Glutamatergic neuron (in vitro differentiated cells): ENCODE measurements at regions not wholly inside any gene's neighbourhood (a gene's known extent, or its start where the extent isn't known, plus 50 kb on each side); places are given as distances from the start of the nearest gene placed in this dataset.

Source experiments
- DNase-seq: peaks from one replicate; pipeline ENCODE4 v3.0.0; 2022
- H3K27ac Mint-ChIP-seq: one replicate; pipeline ENCODE4 v1.8.0; 2020; ENCODE audit warnings: mild to moderate bottlenecking, mixed read lengths, inconsistent platforms; ENCODE audit not compliant: unreplicated experiment
- H3K27me3 Mint-ChIP-seq: one replicate; pipeline ENCODE4 v1.8.0; 2020; ENCODE audit warnings: mild to moderate bottlenecking, moderate library complexity, mixed read lengths, inconsistent platforms; ENCODE audit not compliant: unreplicated experiment
- H3K36me3 Mint-ChIP-seq: one replicate; pipeline ENCODE4 v1.8.0; 2020; ENCODE audit warnings: mild to moderate bottlenecking, mixed read lengths, inconsistent platforms; ENCODE audit not compliant: unreplicated experiment
- H3K4me1 Mint-ChIP-seq: one replicate; pipeline ENCODE4 v1.8.0; 2020; ENCODE audit warnings: mild to moderate bottlenecking, low read depth, mixed read lengths, inconsistent platforms; ENCODE audit not compliant: unreplicated experiment
- H3K4me3 Mint-ChIP-seq: one replicate; pipeline ENCODE4 v1.8.0; 2020; ENCODE audit warnings: mild to moderate bottlenecking, mixed read lengths, inconsistent platforms; ENCODE audit not compliant: unreplicated experiment
- H3K9me3 Mint-ChIP-seq: one replicate; pipeline ENCODE4 v1.8.0; 2020; ENCODE audit warnings: mild to moderate bottlenecking, moderate library complexity, mixed read lengths, inconsistent platforms; ENCODE audit not compliant: unreplicated experiment
- CTCF ChIP-seq: fragments of 200-600 bp; sonication (generic); IDR thresholded peaks from one replicate; pipeline ENCODE4 v1.5.0; 2021; ENCODE audit not compliant: partially characterized antibody, unreplicated experiment

- Mint-ChIP-seq H3K36me3 (no peaks in the 10 kb centered on the region), H3K4me1 (peaks cover 12% of the 10 kb centered on the region), H3K9me3 (no peaks in the 10 kb centered on the region), H3K27me3 (no peaks in the 10 kb centered on the region), H3K4me3 (no peak overlapping the region), H3K27ac (no peak overlapping the region)
- no peak for TF ChIP-seq CTCF
- no peak for DNase-seq
Observed at GRCh38 chr1:81437213-81437612, 363.5 kb upstream of the ADGRL2 start.

GRCh38 chr1:81435175-81435574 is 365.6 kb upstream of the ADGRL2 start:
- H3K27me3 Mint-ChIP-seq, result no peaks in the 10 kb centered on the region
- no peak for TF ChIP-seq CTCF
- no peak overlapping the region for H3K27ac Mint-ChIP-seq
- no peaks in the 10 kb centered on the region for H3K36me3 Mint-ChIP-seq
- H3K4me3 Mint-ChIP-seq, result no peak overlapping the region
- no peak for DNase-seq
- H3K9me3 Mint-ChIP-seq, result no peaks in the 10 kb centered on the region
- H3K4me1 Mint-ChIP-seq, result peaks cover 29% of the 10 kb centered on the region

GRCh38 chr1:81433676-81434075 is 367.1 kb upstream of the ADGRL2 start:
- TF ChIP-seq CTCF, result no peak
- no peak for DNase-seq
- Mint-ChIP-seq H3K36me3 (no peaks in the 10 kb centered on the region), H3K9me3 (no peaks in the 10 kb centered on the region), H3K27ac (no peak overlapping the region), H3K27me3 (peaks cover 2% of the 10 kb centered on the region), H3K4me3 (no peak overlapping the region), H3K4me1 (peaks cover 31% of the 10 kb centered on the region)

GRCh38 chr1:81432654-81433109 is 368.1 kb upstream of the ADGRL2 start:
- Mint-ChIP-seq H3K36me3 (no peaks in the 10 kb centered on the region), H3K27ac (no peak overlapping the region), H3K27me3 (peaks cover 2% of the 10 kb centered on the region), H3K9me3 (no peaks in the 10 kb centered on the region), H3K4me1 (peaks cover 31% of the 10 kb centered on the region), H3K4me3 (no peak overlapping the region)
- TF ChIP-seq CTCF, result no peak
- no peak for DNase-seq

GRCh38 chr1:81432059-81432458 is 368.7 kb upstream of the ADGRL2 start:
- Mint-ChIP-seq H3K27me3 (peaks cover 2% of the 10 kb centered on the region), H3K27ac (no peak overlapping the region), H3K4me1 (peaks cover 29% of the 10 kb centered on the region), H3K9me3 (no peaks in the 10 kb centered on the region), H3K36me3 (no peaks in the 10 kb centered on the region), H3K4me3 (no peak overlapping the region)
- no peak for TF ChIP-seq CTCF
- DNase-seq, result no peak
